Neutrophil (primary cell): ENCODE measurements at regions not wholly inside any gene's neighbourhood (a gene's known extent, or its start where the extent isn't known, plus 50 kb on each side); places are given as distances from the start of the nearest gene placed in this dataset.
"Not testable (repeated sequence)": the region's sequence is repeated elsewhere in the genome, so short reads cannot be mapped to it uniquely, and the experiment has no call there.

Experiments
- H3K27ac ChIP-seq: fragments of 200-600 bp; sonication (generic); 2 replicates; pipeline ENCODE4 v1.5.1; 2016; ENCODE audit warnings: mild to moderate bottlenecking, moderate library complexity
- H3K27me3 ChIP-seq: fragments of 200-600 bp; sonication (generic); 2 replicates; pipeline ENCODE4 v1.6.0; 2016; ENCODE audit warnings: mild to moderate bottlenecking
- H3K36me3 ChIP-seq: fragments of 200-600 bp; sonication (generic); 2 replicates; pipeline ENCODE4 v1.5.1; 2017
- H3K4me1 ChIP-seq, 2 experiments: fragments of 200-600 bp in 1 of 2; sonication (generic) in 1 of 2; 1 replicate in 1 of 2; 2 replicates in 1 of 2; pipeline versions ENCODE4 v1.5.1 to v1.6.1; 2013 to 2016; ENCODE audit warnings: low read depth in 1 of 2, low read length in 1 of 2, mild to moderate bottlenecking in 1 of 2, moderate library complexity in 1 of 2; ENCODE audit not compliant: control insufficient read depth in 1 of 2, insufficient read depth in 1 of 2
- H3K4me3 ChIP-seq, 2 experiments: fragments of 200-600 bp in 1 of 2; sonication (generic) in 1 of 2; 1 replicate in 1 of 2; 2 replicates in 1 of 2; pipeline ENCODE4 v1.5.1; 2013 to 2016; ENCODE audit warnings: low read depth in 1 of 2, low read length in 1 of 2, mild to moderate bottlenecking in 1 of 2, moderate library complexity in 1 of 2
- H3K9me3 ChIP-seq: fragments of 200-600 bp; sonication (generic); 2 replicates; pipeline ENCODE4 v1.5.1; 2016
- TF ChIP-seq, protein P1 (sequence below): fragments of 200-600 bp; sonication (generic); IDR thresholded peaks from 2 replicates; pipeline ENCODE4 v1.5.1; 2016; ENCODE audit warnings: antibody characterized with exemption

DNA sequence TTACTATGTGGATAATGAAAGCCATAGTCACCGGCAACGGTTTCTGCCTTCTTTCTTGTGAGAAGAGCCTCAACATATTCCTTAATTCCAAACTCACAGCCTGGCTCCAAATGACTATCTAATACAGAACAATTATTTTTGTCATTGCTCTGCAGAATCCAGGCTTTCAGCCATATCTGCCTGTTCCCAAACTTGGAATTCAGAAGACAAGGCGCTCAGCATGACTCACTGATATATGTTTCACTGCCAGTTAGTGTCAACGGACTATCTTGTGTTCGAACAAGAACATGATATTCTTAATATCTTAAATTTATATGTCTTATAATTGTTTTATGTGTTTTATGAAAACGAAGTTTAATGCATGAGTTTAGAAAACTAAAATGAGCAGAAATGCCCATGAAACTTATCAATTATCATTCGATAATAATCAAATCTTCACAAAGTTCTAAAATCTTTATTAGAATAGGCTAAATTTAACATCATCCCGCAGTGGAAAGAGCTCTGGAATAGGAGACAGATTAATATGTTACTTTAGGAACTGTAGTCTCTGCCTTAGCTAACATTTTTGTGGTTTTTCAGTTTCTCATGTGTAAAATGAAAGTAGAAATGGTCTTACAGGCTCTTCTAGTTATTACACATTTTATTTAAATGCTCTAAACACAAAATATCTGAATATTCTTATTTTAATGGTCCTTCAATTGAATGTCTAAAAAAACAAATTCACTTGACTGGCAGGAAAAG is 669.3 kb upstream of the GJE1 start:
- Histone ChIP-seq H3K27ac (no peak overlapping the region), H3K9me3 (no peaks in the 10 kb centered on the region), H3K36me3 (no peaks in the 10 kb centered on the region), H3K27me3 (no peaks in the 10 kb centered on the region), H3K4me1 (no peaks in the 10 kb centered on the region), H3K4me3 (no peak overlapping the region)
- TF ChIP-seq, protein P1, sequence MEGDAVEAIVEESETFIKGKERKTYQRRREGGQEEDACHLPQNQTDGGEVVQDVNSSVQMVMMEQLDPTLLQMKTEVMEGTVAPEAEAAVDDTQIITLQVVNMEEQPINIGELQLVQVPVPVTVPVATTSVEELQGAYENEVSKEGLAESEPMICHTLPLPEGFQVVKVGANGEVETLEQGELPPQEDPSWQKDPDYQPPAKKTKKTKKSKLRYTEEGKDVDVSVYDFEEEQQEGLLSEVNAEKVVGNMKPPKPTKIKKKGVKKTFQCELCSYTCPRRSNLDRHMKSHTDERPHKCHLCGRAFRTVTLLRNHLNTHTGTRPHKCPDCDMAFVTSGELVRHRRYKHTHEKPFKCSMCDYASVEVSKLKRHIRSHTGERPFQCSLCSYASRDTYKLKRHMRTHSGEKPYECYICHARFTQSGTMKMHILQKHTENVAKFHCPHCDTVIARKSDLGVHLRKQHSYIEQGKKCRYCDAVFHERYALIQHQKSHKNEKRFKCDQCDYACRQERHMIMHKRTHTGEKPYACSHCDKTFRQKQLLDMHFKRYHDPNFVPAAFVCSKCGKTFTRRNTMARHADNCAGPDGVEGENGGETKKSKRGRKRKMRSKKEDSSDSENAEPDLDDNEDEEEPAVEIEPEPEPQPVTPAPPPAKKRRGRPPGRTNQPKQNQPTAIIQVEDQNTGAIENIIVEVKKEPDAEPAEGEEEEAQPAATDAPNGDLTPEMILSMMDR = no peak

DNA sequence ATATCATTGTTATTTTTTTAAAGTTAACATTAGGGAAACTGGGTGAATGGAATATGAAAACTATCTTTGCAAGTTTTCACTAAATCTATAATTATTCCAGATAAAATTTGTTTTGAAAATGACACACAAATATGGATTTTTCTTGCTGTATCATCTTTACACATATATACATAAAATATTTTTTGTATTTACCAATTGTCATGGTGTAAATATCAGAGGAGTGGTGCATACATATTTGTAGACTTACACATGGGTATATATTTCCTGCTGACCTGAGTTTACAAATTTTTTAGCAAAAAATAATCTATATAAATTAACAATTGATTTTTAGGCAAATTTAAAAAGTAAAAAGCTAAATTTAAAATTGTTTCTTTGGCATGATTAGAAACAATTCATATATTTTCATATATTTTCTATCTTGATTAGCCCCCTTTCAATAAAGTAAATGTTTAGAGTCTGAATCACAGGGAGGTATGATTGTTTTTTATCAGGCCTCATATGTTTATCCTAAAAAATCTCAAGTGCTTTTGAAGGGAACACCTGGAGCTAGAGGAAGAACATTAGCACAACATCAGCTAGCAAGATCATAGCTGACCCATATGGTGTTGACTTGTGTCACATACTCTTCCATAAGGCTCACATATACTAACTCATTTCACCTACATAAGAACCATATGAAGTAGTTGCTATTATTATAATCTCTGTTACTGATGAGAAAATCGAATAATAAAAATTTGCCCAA is 671.8 kb upstream of the GJE1 start:
- H3K36me3 ChIP-seq = no peaks in the 10 kb centered on the region
- H3K27me3 ChIP-seq = no peaks in the 10 kb centered on the region
- H3K4me1 ChIP-seq = no peaks in the 10 kb centered on the region
- TF ChIP-seq, protein P1 = no peak
- H3K4me3 ChIP-seq = no peak overlapping the region
- no peak overlapping the region for H3K27ac ChIP-seq
- no peaks in the 10 kb centered on the region for H3K9me3 ChIP-seq

DNA sequence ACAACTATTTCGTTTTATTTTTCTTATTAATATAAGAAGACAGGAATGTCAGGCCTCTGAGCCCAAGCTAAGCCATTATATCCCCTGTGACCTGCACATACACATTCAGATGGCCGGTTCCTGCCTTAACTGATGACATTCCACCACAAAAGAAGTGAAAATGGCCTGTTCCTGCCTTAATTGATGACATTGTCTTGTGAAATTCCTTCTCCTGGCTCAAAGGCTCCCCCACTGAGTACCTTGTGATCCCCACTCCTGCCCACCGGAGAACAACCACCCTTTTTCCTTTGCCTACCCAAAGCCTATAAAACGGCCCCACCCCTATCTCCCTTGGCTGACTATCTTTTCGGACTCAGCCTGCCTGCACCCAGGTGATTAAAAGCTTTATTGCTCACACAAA is 672.5 kb upstream of the GJE1 start:
- not testable (repeated sequence) for H3K4me1 ChIP-seq, H3K9me3 ChIP-seq, H3K27ac ChIP-seq, H3K27me3 ChIP-seq, H3K4me3 ChIP-seq, H3K36me3 ChIP-seq

DNA sequence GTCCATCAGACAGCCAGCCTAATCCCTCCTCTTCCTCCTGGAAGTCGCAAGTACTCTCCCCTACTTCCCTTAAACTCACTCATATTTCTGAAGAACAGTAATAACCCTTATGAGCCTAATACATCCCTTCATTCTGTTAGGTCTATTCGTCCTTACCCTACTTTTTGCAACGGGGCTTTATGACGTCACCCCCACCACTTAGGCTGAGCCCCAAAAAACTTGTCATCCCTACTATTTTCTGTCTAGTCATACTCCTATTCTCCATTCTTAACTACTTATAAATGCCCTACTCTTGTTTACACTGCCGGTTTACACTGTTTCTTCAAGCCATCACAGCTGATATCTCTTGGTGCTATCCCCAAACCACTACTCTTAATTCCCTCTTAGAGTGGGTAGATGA is 674.7 kb upstream of the GJE1 start:
- H3K27ac ChIP-seq, H3K27me3 ChIP-seq, H3K36me3 ChIP-seq, H3K4me1 ChIP-seq, H3K9me3 ChIP-seq, H3K4me3 ChIP-seq: not testable (repeated sequence)

DNA sequence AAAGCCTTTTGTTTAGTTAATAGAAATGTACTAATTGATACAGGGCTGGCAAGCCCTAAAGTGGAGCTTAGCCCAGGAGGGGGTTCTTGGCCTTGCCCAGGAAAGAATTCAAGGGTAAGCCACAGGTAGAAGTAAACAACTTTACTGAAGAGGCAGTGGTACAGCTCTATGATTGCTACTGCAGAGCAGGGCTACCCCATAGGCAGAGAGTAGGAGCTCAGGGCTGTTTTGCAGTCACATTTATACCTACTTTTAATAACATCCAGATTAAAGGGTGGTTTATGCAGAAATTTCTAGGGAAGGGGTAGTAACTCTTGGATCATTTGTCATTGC is 680.4 kb upstream of the GJE1 start:
- Histone ChIP-seq H3K4me3 (no peak overlapping the region), H3K27ac (no peak overlapping the region), H3K36me3 (no peaks in the 10 kb centered on the region), H3K4me1 (no peaks in the 10 kb centered on the region), H3K27me3 (no peaks in the 10 kb centered on the region), H3K9me3 (no peaks in the 10 kb centered on the region)
- TF ChIP-seq, protein P1 = no peak

DNA sequence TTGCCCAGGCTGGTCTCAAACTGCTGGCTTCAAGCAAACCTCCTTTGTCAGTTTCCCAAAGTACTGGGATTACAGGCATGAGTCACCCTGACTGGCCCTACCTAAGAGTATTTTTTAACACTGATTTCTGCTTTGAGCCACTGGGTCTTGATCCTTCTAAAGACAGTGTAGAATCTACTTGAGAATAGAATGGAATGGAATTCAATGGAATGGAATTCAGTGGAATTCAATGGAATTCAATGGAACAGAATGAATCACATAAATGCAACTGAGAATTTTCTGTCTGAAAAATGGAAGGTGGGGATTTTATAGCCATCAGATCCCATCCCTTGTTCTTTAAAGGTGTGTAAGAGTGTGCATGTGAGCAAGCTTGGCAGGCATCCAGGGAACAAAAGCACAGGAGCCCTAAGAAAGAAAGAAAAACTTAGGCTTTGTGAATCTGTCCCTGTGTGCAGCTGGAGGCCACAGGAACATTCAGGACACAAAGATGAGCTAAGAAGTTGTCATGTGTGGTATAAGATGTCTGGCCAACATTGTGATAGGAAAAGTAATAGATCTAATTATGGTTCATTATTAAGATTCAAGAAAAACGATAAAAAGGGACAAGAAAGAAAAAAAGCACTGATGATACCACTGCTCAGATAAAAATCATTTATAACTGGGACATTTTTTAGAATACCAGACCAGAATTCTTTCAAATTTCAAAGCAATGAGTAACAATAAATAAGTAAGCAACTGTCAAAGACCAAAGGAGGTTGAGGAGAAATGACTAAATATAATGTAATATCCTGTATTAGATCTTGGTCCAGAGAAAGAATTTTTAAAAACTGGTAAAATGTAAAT is 681.0 kb upstream of the GJE1 start:
- Histone ChIP-seq H3K36me3 (no peaks in the 10 kb centered on the region), H3K4me3 (no peak overlapping the region), H3K9me3 (no peaks in the 10 kb centered on the region), H3K27ac (no peak overlapping the region), H3K27me3 (no peaks in the 10 kb centered on the region), H3K4me1 (no peaks in the 10 kb centered on the region)
- TF ChIP-seq, protein P1 = no peak
